IPS-18a (cell line): ENCODE measurements at regions not wholly inside any gene's neighbourhood (a gene's known extent, or its start where the extent isn't known, plus 50 kb on each side); places are given as distances from the start of the nearest gene placed in this dataset.

Source experiments
- H3K27ac ChIP-seq: one replicate; pipeline ENCODE4 v1.5.1; 2013; ENCODE audit warnings: low read length
- H3K27me3 ChIP-seq: one replicate; pipeline ENCODE4 v1.6.1; 2013; ENCODE audit warnings: mild to moderate bottlenecking, low read length; ENCODE audit not compliant: control insufficient read depth, insufficient read depth
- H3K36me3 ChIP-seq: one replicate; pipeline ENCODE4 v1.6.1; 2013; ENCODE audit warnings: low read depth, low read length; ENCODE audit not compliant: control insufficient read depth
- H3K4me1 ChIP-seq: one replicate; pipeline ENCODE4 v1.6.1; 2013; ENCODE audit warnings: low read depth, low read length; ENCODE audit not compliant: control insufficient read depth
- H3K4me3 ChIP-seq: one replicate; pipeline ENCODE4 v1.5.1; 2013; ENCODE audit warnings: low read length
- H3K9ac ChIP-seq: one replicate; pipeline ENCODE4 v1.6.1; 2013; ENCODE audit warnings: mild to moderate bottlenecking, low read length, moderate library complexity
- H3K9me3 ChIP-seq: one replicate; pipeline ENCODE4 v1.6.1; 2013; ENCODE audit warnings: low read depth, low read length; ENCODE audit not compliant: control insufficient read depth

GRCh38 chr16:25637236-25637635 is 54.5 kb upstream of the HS3ST4 start:
- Histone ChIP-seq H3K36me3 (no peaks in the 10 kb centered on the region), H3K9me3 (no peaks in the 10 kb centered on the region), H3K27me3 (no peaks in the 10 kb centered on the region), H3K4me3 (no peak overlapping the region), H3K9ac (no peak overlapping the region), H3K27ac (no peak overlapping the region), H3K4me1 (no peaks in the 10 kb centered on the region)

- Histone ChIP-seq H3K27ac (no peak overlapping the region), H3K4me1 (no peaks in the 10 kb centered on the region), H3K36me3 (no peaks in the 10 kb centered on the region), H3K9ac (no peak overlapping the region), H3K9me3 (no peaks in the 10 kb centered on the region), H3K4me3 (no peak overlapping the region), H3K27me3 (no peaks in the 10 kb centered on the region)
Observed at GRCh38 chr16:25636662-25637061, 55.1 kb upstream of the HS3ST4 start.

GRCh38 chr16:25635454-25635853 is 56.3 kb upstream of the HS3ST4 start:
- no peaks in the 10 kb centered on the region for H3K4me1 ChIP-seq
- H3K27ac ChIP-seq: no peak overlapping the region
- no peaks in the 10 kb centered on the region for H3K9me3 ChIP-seq
- H3K27me3 ChIP-seq: no peaks in the 10 kb centered on the region
- no peak overlapping the region for H3K9ac ChIP-seq
- no peak overlapping the region for H3K4me3 ChIP-seq
- H3K36me3 ChIP-seq: no peaks in the 10 kb centered on the region

GRCh38 chr16:25633549-25633948 is 58.2 kb upstream of the HS3ST4 start:
- H3K27me3 ChIP-seq: no peaks in the 10 kb centered on the region
- no peaks in the 10 kb centered on the region for H3K4me1 ChIP-seq
- H3K9me3 ChIP-seq: no peaks in the 10 kb centered on the region
- no peak overlapping the region for H3K4me3 ChIP-seq
- no peak overlapping the region for H3K9ac ChIP-seq
- H3K36me3 ChIP-seq: no peaks in the 10 kb centered on the region
- H3K27ac ChIP-seq: no peak overlapping the region

GRCh38 chr16:25628766-25629165 is 63.0 kb upstream of the HS3ST4 start:
- no peaks in the 10 kb centered on the region for H3K36me3 ChIP-seq
- H3K9me3 ChIP-seq: no peaks in the 10 kb centered on the region
- H3K4me3 ChIP-seq: no peak overlapping the region
- H3K9ac ChIP-seq: no peak overlapping the region
- no peak overlapping the region for H3K27ac ChIP-seq
- no peaks in the 10 kb centered on the region for H3K27me3 ChIP-seq
- H3K4me1 ChIP-seq: no peaks in the 10 kb centered on the region

GRCh38 chr16:25627641-25628040 is 64.1 kb upstream of the HS3ST4 start:
- no peak overlapping the region for H3K27ac ChIP-seq
- H3K4me3 ChIP-seq: no peak overlapping the region
- H3K4me1 ChIP-seq: no peaks in the 10 kb centered on the region
- no peaks in the 10 kb centered on the region for H3K36me3 ChIP-seq
- no peak overlapping the region for H3K9ac ChIP-seq
- no peaks in the 10 kb centered on the region for H3K9me3 ChIP-seq
- no peaks in the 10 kb centered on the region for H3K27me3 ChIP-seq

GRCh38 chr16:25626172-25626571 is 65.6 kb upstream of the HS3ST4 start:
- no peak overlapping the region for H3K9ac ChIP-seq
- no peaks in the 10 kb centered on the region for H3K9me3 ChIP-seq
- no peak overlapping the region for H3K4me3 ChIP-seq
- no peaks in the 10 kb centered on the region for H3K4me1 ChIP-seq
- no peak overlapping the region for H3K27ac ChIP-seq
- H3K36me3 ChIP-seq: no peaks in the 10 kb centered on the region
- H3K27me3 ChIP-seq: no peaks in the 10 kb centered on the region

- no peak overlapping the region for H3K27ac ChIP-seq
- no peak overlapping the region for H3K9ac ChIP-seq
- H3K4me3 ChIP-seq: no peak overlapping the region
- no peaks in the 10 kb centered on the region for H3K9me3 ChIP-seq
- H3K36me3 ChIP-seq: no peaks in the 10 kb centered on the region
- no peaks in the 10 kb centered on the region for H3K4me1 ChIP-seq
- H3K27me3 ChIP-seq: no peaks in the 10 kb centered on the region
Observed at GRCh38 chr16:25625620-25626019, 66.1 kb upstream of the HS3ST4 start.

- peaks cover 7% of the 10 kb centered on the region for H3K4me1 ChIP-seq
- no peak overlapping the region for H3K4me3 ChIP-seq
- H3K9ac ChIP-seq: no peak overlapping the region
- no peaks in the 10 kb centered on the region for H3K36me3 ChIP-seq
- no peaks in the 10 kb centered on the region for H3K9me3 ChIP-seq
- H3K27me3 ChIP-seq: no peaks in the 10 kb centered on the region
- no peak overlapping the region for H3K27ac ChIP-seq
Observed at GRCh38 chr16:25614716-25615265, 77.0 kb upstream of the HS3ST4 start.

- Histone ChIP-seq H3K36me3 (no peaks in the 10 kb centered on the region), H3K27me3 (no peaks in the 10 kb centered on the region), H3K4me1 (peaks cover 7% of the 10 kb centered on the region), H3K9ac (no peak overlapping the region), H3K4me3 (no peak overlapping the region), H3K9me3 (no peaks in the 10 kb centered on the region), H3K27ac (no peak overlapping the region)
Observed at GRCh38 chr16:25613931-25614330, 77.8 kb upstream of the HS3ST4 start.

- Histone ChIP-seq H3K36me3 (no peaks in the 10 kb centered on the region), H3K4me3 (no peak overlapping the region), H3K27me3 (no peaks in the 10 kb centered on the region), H3K4me1 (peaks cover 39% of the 10 kb centered on the region), H3K9me3 (no peaks in the 10 kb centered on the region), H3K27ac (no peak overlapping the region), H3K9ac (no peak overlapping the region)
Observed at GRCh38 chr16:25608002-25608401, 83.8 kb upstream of the HS3ST4 start.

GRCh38 chr16:25606069-25606468 is 85.7 kb upstream of the HS3ST4 start:
- Histone ChIP-seq H3K4me1 (peaks cover 39% of the 10 kb centered on the region), H3K9ac (no peak overlapping the region), H3K9me3 (no peaks in the 10 kb centered on the region)

More at GRCh38 chr16:25606069-25606468, 85.7 kb upstream of the HS3ST4 start:
- Histone ChIP-seq H3K27me3 (no peaks in the 10 kb centered on the region), H3K4me3 (no peak overlapping the region), H3K36me3 (no peaks in the 10 kb centered on the region), H3K27ac (no peak overlapping the region)
